NB4 (cell line): ENCODE measurements at regions not wholly inside any gene's neighbourhood (a gene's known extent, or its start where the extent isn't known, plus 50 kb on each side); places are given as distances from the start of the nearest gene placed in this dataset.

Source experiments
- CTCF ChIP-seq: IDR thresholded peaks from one replicate; pipeline ENCODE4 v1.5.1; 2012; ENCODE audit warnings: low read depth, low read length
- MAX ChIP-seq: IDR thresholded peaks from 2 replicates; pipeline ENCODE4 v1.6.1; 2011; ENCODE audit warnings: low read depth, low read length
- POLR2A ChIP-seq: IDR thresholded peaks from 2 replicates; pipeline ENCODE4 v1.6.1; 2011; ENCODE audit warnings: mild to moderate bottlenecking; ENCODE audit not compliant: insufficient read length; ENCODE audit errors: extremely low read depth

- TF ChIP-seq MAX: no peak
- TF ChIP-seq CTCF: no peak
- TF ChIP-seq POLR2A: no peak
Observed at GRCh38 chr19:41495589-41495988, 52.6 kb downstream of the ERICH4 start.
